Ascending aorta (tissue), 2 donors: ENCODE measurements at regions not wholly inside any gene's neighbourhood (a gene's known extent, or its start where the extent isn't known, plus 50 kb on each side); places are given as distances from the start of the nearest gene placed in this dataset.

Experiments
- DNase-seq, 2 donors: peaks; one replicate each; pipeline ENCODE4 v3.0.0-alpha.2; 2019; ENCODE audit warnings: low spot score in 2 of 2
- H3K27ac ChIP-seq, 2 donors: fragments of 200-600 bp; sonication (generic); one replicate each; pipeline ENCODE4 v1.5.1; 2016 to 2017; ENCODE audit warnings: mild to moderate bottlenecking in 1 of 2
- H3K27me3 ChIP-seq: fragments of 200-600 bp; sonication (generic); one replicate; pipeline ENCODE4 v1.5.1; 2017
- H3K36me3 ChIP-seq, 2 donors: fragments of 200-600 bp; sonication (generic); one replicate each; pipeline ENCODE4 v1.5.1; 2016
- H3K4me1 ChIP-seq, 2 donors: fragments of 200-600 bp; sonication (generic); one replicate each; pipeline ENCODE4 v1.5.1; 2016 to 2017; ENCODE audit warnings: mild to moderate bottlenecking in 1 of 2
- H3K4me3 ChIP-seq, 2 donors: fragments of 200-600 bp; sonication (generic); one replicate each; pipeline ENCODE4 v1.5.1; 2016 to 2017; ENCODE audit warnings: mild to moderate bottlenecking in 1 of 2
- H3K9me3 ChIP-seq, 2 donors: fragments of 200-600 bp; sonication (generic); one replicate each; pipeline ENCODE4 v1.5.1; 2016
- CTCF ChIP-seq, 3 experiments: fragments of 200-600 bp in 2 of 3; fragments of 450-650 bp in 1 of 3; sonication (generic) in 2 of 3; IDR thresholded peaks; one replicate each; pipeline ENCODE4 v1.5.1; 2016 to 2019; ENCODE audit warnings: antibody characterized with exemption in 3 of 3, mild to moderate bottlenecking in 1 of 3, moderate library complexity in 1 of 3
- intact Hi-C: fragments of 100-400 bp; cut with DNase I; formaldehyde crosslinking; loops from one replicate; pipeline ENCODE4 v1.15.1; 2023

- no peak for DNase-seq
- intact Hi-C loops: no loop called here
These were observed 291.9 kb downstream of the PCDH20 start for GRCh38 chr13:61123538-61124289.

GRCh38 chr13:61113140-61113658, 302.4 kb downstream of the PCDH20 start:
- Histone ChIP-seq H3K9me3 (no peaks in the 10 kb centered on the region), H3K4me3 (no peak overlapping the region), H3K27ac (no peak overlapping the region), H3K27me3 (no peaks in the 10 kb centered on the region), H3K36me3 (no peaks in the 10 kb centered on the region), H3K4me1 (no peaks in the 10 kb centered on the region)
- TF ChIP-seq CTCF (IDR thresholded peaks at IDR 0.05): no peak
- intact Hi-C loops: no loop called here
- DNase-seq: no peak

More at GRCh38 chr13:61123538-61124289, 291.9 kb downstream of the PCDH20 start:
- H3K4me1 ChIP-seq: no peaks in the 10 kb centered on the region
- no peak overlapping the region for H3K27ac ChIP-seq
- TF ChIP-seq CTCF (IDR thresholded peaks at IDR 0.05): no peak
- H3K4me3 ChIP-seq: no peak overlapping the region
- H3K36me3 ChIP-seq: no peaks in the 10 kb centered on the region
- no peaks in the 10 kb centered on the region for H3K9me3 ChIP-seq
- no peaks in the 10 kb centered on the region for H3K27me3 ChIP-seq

GRCh38 chr13:61111529-61111928, 304.1 kb downstream of the PCDH20 start:
- DNase-seq: no peak
- intact Hi-C loops: no loop called here
- no peaks in the 10 kb centered on the region for H3K9me3 ChIP-seq
- H3K27ac ChIP-seq: no peak overlapping the region
- no peaks in the 10 kb centered on the region for H3K36me3 ChIP-seq
- H3K4me1 ChIP-seq: no peaks in the 10 kb centered on the region
- no peak for TF ChIP-seq CTCF (IDR thresholded peaks at IDR 0.05)
- H3K4me3 ChIP-seq: no peak overlapping the region
- no peaks in the 10 kb centered on the region for H3K27me3 ChIP-seq

GRCh38 chr13:61110732-61111131, 304.9 kb downstream of the PCDH20 start:
- no peak for TF ChIP-seq CTCF (IDR thresholded peaks at IDR 0.05)
- no peaks in the 10 kb centered on the region for H3K4me1 ChIP-seq
- H3K36me3 ChIP-seq: no peaks in the 10 kb centered on the region
- no peak overlapping the region for H3K4me3 ChIP-seq
- no peak overlapping the region for H3K27ac ChIP-seq
- no peak for DNase-seq
- no peaks in the 10 kb centered on the region for H3K27me3 ChIP-seq
- intact Hi-C loops: no loop called here
- H3K9me3 ChIP-seq: no peaks in the 10 kb centered on the region

- no peaks in the 10 kb centered on the region for H3K27me3 ChIP-seq
- H3K9me3 ChIP-seq: no peaks in the 10 kb centered on the region
- H3K4me3 ChIP-seq: no peak overlapping the region
- no peak for DNase-seq
- no peaks in the 10 kb centered on the region for H3K36me3 ChIP-seq
- intact Hi-C loops: no loop called here
- no peak for TF ChIP-seq CTCF (IDR thresholded peaks at IDR 0.05)
- no peaks in the 10 kb centered on the region for H3K4me1 ChIP-seq
- H3K27ac ChIP-seq: no peak overlapping the region
These were observed 305.9 kb downstream of the PCDH20 start for GRCh38 chr13:61109741-61110140.
